Adrenal gland (tissue), 9 donors: ENCODE measurements at regions not wholly inside any gene's neighbourhood (a gene's known extent, or its start where the extent isn't known, plus 50 kb on each side); places are given as distances from the start of the nearest gene placed in this dataset.

Source experiments
- DNase-seq, 7 donors: peaks; one replicate each; pipeline ENCODE4 v3.0.0-alpha.2; 2019 to 2020
- H3K27ac ChIP-seq, 5 donors: fragments of 200-600 bp; sonication (generic) in 4 of 5; 1 replicate in 3 of 5; 2 replicates in 2 of 5; pipeline versions ENCODE4 v1.5.1 to v1.8.0; 2016 to 2020; ENCODE audit warnings: mild to moderate bottlenecking in 1 of 5
- H3K27me3 ChIP-seq: fragments of 200-600 bp; 2 replicates; pipeline ENCODE4 v1.8.0; 2021
- H3K36me3 ChIP-seq, 2 donors: fragments of 200-600 bp; replicated peaks in 1 of 2; 1 replicate in 1 of 2; 2 replicates in 1 of 2; pipeline versions ENCODE4 v1.5.1 to v1.8.0; 2018 to 2022
- H3K4me1 ChIP-seq, 2 donors: fragments of 200-600 bp; replicated peaks in 1 of 2; 1 replicate in 1 of 2; 2 replicates in 1 of 2; pipeline versions ENCODE4 v1.5.1 to v1.8.0; 2018 to 2021
- H3K4me3 ChIP-seq, 4 donors: fragments of 200-600 bp; sonication (generic) in 3 of 4; one replicate each; pipeline ENCODE4 v1.5.1; 2016 to 2018
- H3K9me3 ChIP-seq, 3 donors: fragments of 200-600 bp; sonication (generic) in 1 of 3; replicated peaks in 1 of 3; 1 replicate in 2 of 3; 2 replicates in 1 of 3; pipeline versions ENCODE4 v1.5.1 to v1.8.0; 2016 to 2021
- CTCF ChIP-seq, 6 experiments: fragments of 450-650 bp in 4 of 6; fragments of 200-600 bp in 2 of 6; sonication (generic) in 1 of 6; IDR thresholded peaks; 1 replicate in 5 of 6; 2 replicates in 1 of 6; pipeline versions ENCODE4 v1.5.1 to v1.8.0; 2016 to 2021; ENCODE audit warnings: antibody characterized with exemption in 6 of 6, mild to moderate bottlenecking in 2 of 6, moderate library complexity in 1 of 6
- POLR2A ChIP-seq, 2 donors: fragments of 450-650 bp; IDR thresholded peaks; one replicate each; pipeline ENCODE4 v1.6.1; 2017; ENCODE audit warnings: antibody characterized with exemption in 2 of 2, mild to moderate bottlenecking in 2 of 2, moderate library complexity in 1 of 2
- WGBS, 4 donors: extraction: QIAGEN DNeasy Blood & Tissue Kit in 2 of 4; methylation state at CpG; one replicate each; pipeline versions ENCODE4 v1.1.5 to v1.1.7; 2013 to 2017; 5-methylcytosine and 5-hydroxymethylcytosine counted together
- intact Hi-C, 2 donors: fragments of 100-400 bp; cut with DNase I; formaldehyde crosslinking; loops; one replicate each; pipeline versions ENCODE4 v1.14.1 to v1.15.0; 2022 to 2023
- donor health status: healthy with polysubstance abuse.
- donor health status: Bipolar disorder and iron deficiency.
- donor health status: DM: yes; HTN: yes; CAD: no.
- donor health status: DM: no; HTN: no; CAD: no.
- donor health status: DM: no; HTN: no; CAD: no.

DNA sequence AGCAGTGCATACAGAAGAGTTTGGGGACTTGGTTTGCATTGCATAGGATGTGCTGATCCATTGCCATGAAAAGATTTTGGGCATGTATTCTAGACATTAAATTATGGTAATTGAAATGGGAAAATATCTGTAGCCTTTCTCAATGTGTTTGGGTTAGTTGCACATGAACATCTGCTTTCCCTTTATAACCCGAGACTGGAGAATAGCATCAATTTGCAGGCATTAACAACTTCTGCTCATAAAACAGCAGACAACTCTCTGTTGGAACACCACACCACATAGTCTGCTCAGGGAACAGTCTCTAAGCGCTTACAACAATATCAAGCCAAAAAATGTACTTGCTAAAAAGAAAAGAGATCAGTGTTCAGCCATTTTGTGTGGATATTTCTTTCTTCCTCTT lies 1391.1 kb upstream of the LRRTM3 start:
- intact Hi-C loops = no loop called here
- no peak for TF ChIP-seq POLR2A (IDR thresholded peaks at IDR 0.05)
- TF ChIP-seq CTCF (IDR thresholded peaks at IDR 0.05) = no peak

DNA sequence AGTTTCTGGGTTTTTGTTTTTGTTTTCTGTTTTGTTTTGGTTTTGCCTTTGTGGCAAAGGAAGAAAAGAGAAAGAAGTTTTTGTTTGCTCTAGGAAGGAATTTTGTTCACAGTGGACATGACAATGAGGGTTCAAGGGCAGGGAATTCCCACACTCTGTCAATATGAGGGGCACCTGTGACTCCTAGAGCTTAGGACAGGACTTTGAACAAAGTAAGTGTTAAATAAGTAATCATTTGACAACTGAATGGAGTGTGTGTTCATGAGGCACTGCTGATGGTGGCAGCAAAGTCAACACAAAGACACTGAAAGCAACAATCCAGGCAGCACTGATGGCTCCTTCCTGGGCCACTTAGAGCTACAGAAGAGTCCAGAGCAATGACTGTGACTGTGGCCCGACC lies 1381.1 kb upstream of the LRRTM3 start:
- no peaks in the 10 kb centered on the region for H3K9me3 ChIP-seq
- no peak for DNase-seq
- intact Hi-C loops = no loop called here
- H3K27ac ChIP-seq = no peak overlapping the region
- WGBS, 4 donors = 60 to 72% (median 64%) methylated on average over 1 of the region's 1 CpG
- no peaks in the 10 kb centered on the region for H3K27me3 ChIP-seq
- H3K4me1 ChIP-seq = no peaks in the 10 kb centered on the region
- H3K4me3 ChIP-seq = no peak overlapping the region
- TF ChIP-seq POLR2A (IDR thresholded peaks at IDR 0.05) = no peak
- H3K36me3 ChIP-seq = no peaks in the 10 kb centered on the region

More for the DNA sequence above, 1391.1 kb upstream of the LRRTM3 start:
- WGBS, 4 donors = 70 to 86% (median 82%) methylated on average over 2 of the region's 2 CpGs
- no peaks in the 10 kb centered on the region for H3K27me3 ChIP-seq
- H3K4me1 ChIP-seq = no peaks in the 10 kb centered on the region
- no peak overlapping the region for H3K27ac ChIP-seq
- H3K4me3 ChIP-seq = no peak overlapping the region
- no peaks in the 10 kb centered on the region for H3K9me3 ChIP-seq
- H3K36me3 ChIP-seq = no peaks in the 10 kb centered on the region
- no peak for DNase-seq

DNA sequence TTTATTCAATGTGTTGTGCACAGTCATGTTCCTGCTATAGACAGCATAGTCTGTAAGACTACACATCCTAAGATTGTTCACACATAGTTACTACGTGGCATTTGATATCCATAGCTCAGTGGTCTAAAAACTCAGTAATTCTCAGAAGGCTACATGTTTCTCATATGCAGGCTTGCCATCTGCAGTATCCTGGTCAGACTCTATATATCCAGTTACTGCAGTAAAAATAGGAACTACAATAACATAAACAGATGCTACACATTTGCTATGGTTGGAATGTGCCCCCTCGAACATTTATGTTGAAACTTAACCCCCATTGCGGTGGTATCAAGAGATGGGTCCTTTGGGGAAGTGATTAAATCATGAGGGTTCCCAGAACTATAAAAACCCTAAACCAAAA lies 1377.8 kb upstream of the LRRTM3 start:
- DNase-seq = no peak
- Histone ChIP-seq H3K27me3 (no peaks in the 10 kb centered on the region), H3K9me3 (no peaks in the 10 kb centered on the region), H3K4me1 (no peaks in the 10 kb centered on the region), H3K36me3 (no peaks in the 10 kb centered on the region), H3K4me3 (no peak overlapping the region), H3K27ac (no peak overlapping the region)
- TF ChIP-seq CTCF (IDR thresholded peaks at IDR 0.05) (no peak), POLR2A (IDR thresholded peaks at IDR 0.05) (no peak)
- 54 to 68% (median 56%) methylated on average over 3 of the region's 3 CpGs for WGBS, 4 donors
- intact Hi-C loops = no loop called here

DNA sequence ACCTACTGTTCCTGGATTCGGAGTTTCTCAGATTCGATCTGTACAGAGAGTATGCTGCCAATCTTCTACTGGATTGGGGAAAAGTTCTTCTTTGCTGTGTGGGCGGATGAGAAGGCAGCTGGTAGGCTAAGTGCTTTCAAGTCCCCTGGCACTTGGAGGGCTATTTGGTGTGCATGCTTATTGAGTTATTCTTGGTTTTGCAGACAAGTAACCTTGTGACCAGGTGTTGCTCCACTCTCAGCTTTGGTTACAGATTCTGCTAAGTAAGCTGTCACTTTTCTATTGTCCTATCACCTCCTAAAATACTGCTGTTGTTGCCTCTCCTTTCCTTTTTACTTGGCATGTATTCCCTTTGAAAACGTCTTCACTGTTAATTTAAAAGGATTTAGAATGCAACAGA lies 1375.1 kb upstream of the LRRTM3 start:
- no peak overlapping the region for H3K27ac ChIP-seq
- intact Hi-C loops = no loop called here

More for the DNA sequence above, 1375.1 kb upstream of the LRRTM3 start:
- Histone ChIP-seq H3K4me3 (no peak overlapping the region), H3K9me3 (no peaks in the 10 kb centered on the region), H3K27me3 (no peaks in the 10 kb centered on the region), H3K4me1 (no peaks in the 10 kb centered on the region), H3K36me3 (no peaks in the 10 kb centered on the region)
- no peak for DNase-seq
- 72 to 83% (median 74%) methylated on average over 4 of the region's 4 CpGs for WGBS, 4 donors
- no peak for TF ChIP-seq POLR2A (IDR thresholded peaks at IDR 0.05)
- no peak for TF ChIP-seq CTCF (IDR thresholded peaks at IDR 0.05)
